SKM-1 (cell line): ENCODE measurements at regions not wholly inside any gene's neighbourhood (a gene's known extent, or its start where the extent isn't known, plus 50 kb on each side); places are given as distances from the start of the nearest gene placed in this dataset.

Experiments used
- DNase-seq: peaks from one replicate; lab custom pipeline; 2025; ENCODE audit not compliant: unreplicated experiment; lab: John Stamatoyannopoulos, UW

- DNase-seq = no peak
Measured at GRCh38 chr20:4370851-4371250, 121.8 kb upstream of the ADRA1D start.

- peak; percentile 7 for DNase-seq
Measured at GRCh38 chr20:4369798-4370124, 120.7 kb upstream of the ADRA1D start.

DNA sequence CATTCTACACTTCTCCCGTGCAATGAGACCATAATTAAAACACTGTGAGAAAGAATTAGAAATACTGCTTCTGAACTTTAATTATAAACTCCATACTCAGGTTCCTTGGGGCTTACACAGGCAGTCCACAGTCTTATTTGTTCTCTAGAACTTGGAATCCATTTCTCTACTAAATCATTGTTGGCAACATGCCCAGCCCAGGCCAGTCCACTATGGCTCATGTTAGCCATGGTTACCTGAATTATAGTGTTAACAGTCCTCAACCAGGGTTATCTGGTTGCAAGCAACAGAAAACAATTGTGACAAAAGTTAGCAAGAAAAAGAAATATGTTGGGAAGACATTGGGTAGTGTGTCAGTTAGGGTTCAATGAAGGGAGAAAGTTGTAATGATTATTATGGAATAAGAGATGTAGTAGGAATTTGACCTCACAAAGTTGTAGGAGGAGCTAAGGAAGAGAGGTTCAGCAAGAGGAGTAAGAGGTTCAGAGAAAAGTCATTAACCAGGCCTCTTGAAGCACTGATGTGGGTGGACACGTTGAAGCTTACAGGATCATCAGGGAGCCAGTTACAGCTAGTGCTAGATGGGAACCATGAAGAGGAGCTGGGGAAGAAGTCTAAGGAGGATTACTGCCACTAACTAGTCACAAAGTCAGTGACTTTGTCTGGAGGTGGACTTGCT, 120.2 kb upstream of the ADRA1D start:
- no peak for DNase-seq

GRCh38 chr20:4366076-4366475, 117.0 kb upstream of the ADRA1D start:
- no peak for DNase-seq

DNA sequence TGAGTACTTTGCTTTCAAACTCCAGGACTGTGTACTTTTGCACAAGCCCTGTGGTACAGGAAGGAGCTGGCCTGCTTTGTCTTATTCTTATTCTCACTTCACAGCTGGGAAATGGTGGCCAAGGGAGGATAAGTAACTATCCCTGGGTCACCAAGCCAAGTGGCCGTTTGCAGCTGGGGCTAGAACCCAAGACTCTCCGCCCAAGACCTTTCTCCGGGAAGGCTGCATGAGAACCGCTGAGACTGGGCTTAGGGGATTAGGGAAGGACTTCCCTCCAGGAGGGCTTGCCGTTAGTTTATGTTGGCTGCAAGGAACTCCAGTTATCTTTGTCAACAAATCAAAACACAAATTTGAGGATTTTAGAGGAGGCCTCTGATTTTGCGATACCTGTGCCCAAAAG, 109.5 kb upstream of the ADRA1D start:
- DNase-seq = no peak

DNA sequence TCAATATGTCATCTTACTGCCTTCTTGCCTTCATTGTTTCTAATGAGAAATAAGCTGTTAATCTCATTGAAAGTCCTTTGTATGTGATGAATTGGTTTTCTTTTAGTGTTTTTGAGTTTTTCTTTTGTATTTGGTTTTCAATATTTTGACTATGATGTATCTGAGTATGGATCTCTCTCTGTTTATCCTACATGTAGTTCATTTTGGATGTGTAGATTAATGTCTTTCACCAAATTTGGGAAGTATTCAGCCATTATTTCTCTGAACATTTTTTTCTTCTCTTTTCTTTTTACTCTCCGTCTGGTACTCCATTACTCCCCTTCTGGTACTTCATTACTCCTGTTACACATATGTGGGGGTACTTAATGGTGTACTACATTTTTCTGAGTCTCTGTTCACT, 103.3 kb upstream of the ADRA1D start:
- no peak for DNase-seq

GRCh38 chr20:4350096-4350495, 101.0 kb upstream of the ADRA1D start:
- DNase-seq = no peak

GRCh38 chr20:4344670-4345069, 95.6 kb upstream of the ADRA1D start:
- DNase-seq = no peak

GRCh38 chr20:4342609-4343008, 93.5 kb upstream of the ADRA1D start:
- DNase-seq = no peak

DNA sequence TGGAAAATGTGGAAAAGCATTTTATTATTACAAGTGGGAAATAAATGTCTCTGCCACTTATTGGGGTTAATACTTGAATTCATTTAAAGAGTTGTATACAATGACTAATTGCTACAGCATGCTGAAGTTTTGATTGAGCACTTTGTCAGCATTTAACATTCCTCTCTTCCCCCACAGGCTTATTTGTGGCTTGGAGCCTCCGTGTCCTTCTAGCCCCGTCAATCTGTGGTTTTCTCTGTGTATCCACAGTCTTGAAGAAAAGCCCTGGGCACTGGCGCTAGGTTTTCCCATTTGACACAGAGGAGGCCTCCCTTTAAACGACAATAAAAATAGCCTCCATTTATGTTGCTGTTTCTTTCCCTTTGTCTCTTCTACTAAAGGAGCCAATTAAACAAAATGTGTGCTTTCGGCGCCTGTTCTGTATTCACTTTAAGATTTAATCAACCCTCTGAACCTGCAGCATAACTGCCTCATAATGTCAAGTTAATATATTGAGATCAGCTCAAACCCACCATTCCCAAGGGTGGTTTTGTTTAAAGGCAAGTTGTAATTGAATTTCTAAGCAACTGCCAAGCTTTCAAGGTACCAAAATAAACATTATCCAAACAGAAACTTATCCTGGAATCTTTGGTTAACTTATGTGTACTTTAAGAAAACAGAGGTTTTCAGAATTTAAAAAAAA, 92.9 kb upstream of the ADRA1D start:
- no peak for DNase-seq

DNA sequence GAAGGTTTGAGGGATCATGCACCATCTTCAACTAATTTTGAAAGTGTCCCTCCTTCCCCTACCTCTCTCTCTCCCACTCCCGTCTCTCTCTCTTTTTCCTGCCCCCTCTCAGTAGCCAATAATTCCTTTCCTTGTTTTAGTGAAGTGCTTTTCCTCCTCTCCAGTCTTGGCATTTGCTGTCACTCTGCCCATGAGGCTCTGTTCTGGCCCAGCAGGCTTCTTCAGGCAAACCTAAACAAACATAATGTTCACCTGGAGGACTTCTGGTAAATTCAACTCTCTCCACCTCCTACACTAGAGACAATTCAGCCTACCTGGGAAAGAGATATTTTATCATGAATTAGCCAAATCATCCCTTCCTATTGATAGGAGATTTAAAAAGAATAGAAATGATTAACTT, 86.6 kb upstream of the ADRA1D start:
- DNase-seq = no peak

- no peak for DNase-seq
Measured at GRCh38 chr20:4332121-4332860, 83.2 kb upstream of the ADRA1D start.

- no peak for DNase-seq
Measured at GRCh38 chr20:4330011-4330410, 80.9 kb upstream of the ADRA1D start.

- no peak for DNase-seq
Measured at GRCh38 chr20:4329232-4329631, 80.1 kb upstream of the ADRA1D start.

DNA sequence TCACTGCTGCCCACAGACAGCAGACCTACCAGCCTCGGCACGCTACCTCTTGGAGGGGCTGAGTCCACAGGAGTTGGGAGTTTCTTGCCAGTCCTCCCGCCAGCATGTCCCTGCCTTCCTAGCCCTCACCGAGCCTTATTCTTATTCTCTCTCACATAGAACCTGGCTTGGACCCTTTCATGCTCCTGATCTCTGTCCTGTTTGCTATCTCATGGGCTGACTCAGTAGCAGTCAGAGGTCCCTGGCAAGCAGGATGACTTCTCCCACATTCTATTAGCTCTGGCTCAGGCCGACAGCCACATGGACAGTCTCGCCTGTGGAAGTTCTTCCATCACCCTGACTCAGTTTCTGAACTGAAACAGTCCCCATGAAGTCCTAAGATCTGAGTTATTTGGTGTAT, 79.5 kb upstream of the ADRA1D start:
- DNase-seq = no peak

DNA sequence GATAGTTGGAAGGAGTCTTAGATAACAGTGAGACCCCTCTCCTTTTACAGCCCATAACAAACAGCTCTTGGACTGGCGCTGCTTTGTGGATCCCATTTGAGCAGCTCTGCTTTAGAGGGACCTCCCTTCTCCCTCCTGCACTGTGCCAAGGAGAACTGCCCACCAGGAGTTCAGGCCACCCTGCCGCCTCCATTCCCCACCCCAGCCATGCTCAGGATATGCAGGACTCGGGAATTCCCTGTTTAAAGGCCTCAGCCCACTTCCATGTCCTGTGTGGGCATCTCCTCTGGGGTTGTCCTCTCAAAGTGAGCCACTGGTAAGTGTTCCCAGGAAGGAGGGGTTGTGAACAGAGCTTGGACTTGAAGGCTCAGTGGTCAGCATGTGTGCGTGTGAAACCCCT, 78.9 kb upstream of the ADRA1D start:
- DNase-seq = no peak

DNA sequence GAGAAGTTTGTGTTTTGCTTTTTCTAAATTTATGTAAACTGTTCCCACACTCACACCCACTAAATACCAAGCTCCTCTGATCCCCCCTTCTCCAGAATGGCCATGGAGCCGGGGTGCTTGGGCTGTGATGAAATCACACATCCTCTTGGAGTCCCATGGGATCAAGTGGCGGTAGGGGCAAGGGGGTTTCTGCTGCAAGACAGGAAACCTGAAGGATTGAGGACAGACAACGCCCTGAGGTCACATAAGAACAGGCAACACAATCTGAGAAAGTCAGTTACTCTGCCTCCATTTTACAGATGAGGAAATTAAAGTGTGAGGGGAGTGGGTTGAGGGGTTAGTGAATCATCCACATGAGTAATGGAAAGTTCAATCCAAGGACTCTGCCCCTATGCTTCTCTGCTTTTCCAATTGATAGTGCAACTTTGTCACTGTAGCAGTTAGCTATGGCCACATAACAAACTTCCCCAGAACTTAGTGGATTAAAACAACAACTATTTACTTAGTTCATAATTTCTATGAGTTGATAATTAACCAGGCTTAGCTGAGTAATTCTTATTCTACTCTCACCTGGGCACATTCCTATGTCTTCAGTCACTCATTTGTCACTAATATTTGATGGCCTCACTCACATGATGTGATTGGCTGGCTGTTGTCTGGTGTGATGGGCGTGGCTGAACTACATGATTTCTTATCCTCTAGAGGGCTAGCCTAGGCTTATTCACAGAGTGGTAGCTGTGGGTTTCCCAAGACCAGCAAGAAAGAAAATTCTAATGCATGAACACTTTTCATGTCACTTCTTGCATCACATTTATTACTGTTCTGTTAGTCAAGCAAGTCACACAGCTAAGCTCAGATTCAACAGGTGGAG, 77.3 kb upstream of the ADRA1D start:
- no peak for DNase-seq

DNA sequence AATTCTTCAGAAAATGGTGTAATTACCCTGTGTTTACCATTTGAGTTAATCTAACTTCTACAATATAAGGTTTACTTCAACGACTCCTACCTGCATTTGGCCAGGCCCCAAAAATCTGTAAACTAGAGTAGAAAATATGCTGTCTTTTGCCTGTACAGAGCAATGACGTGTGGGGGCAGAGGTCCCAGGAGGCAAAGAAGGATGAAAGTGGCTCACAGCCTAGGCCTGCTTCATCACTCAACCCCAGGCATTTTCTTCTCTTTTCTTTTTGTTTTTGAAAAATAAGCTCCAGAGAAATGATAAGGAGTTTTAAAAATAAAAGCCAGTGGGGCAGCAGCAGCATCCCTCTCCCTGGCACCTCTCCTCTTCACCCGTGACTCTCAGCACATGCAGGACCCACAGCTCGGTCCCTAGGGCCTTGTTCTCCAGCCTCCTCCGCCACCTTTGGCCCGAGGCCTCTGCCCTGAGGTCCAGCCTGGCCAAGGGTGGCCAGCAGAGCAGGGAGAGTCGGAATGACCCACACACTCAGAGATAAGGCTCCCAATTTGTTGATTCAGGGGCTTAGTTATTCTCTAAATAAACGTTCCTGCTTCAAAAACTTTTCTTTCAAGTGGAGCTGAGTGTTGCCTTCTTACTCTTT, 76.6 kb upstream of the ADRA1D start:
- DNase-seq = no peak

DNA sequence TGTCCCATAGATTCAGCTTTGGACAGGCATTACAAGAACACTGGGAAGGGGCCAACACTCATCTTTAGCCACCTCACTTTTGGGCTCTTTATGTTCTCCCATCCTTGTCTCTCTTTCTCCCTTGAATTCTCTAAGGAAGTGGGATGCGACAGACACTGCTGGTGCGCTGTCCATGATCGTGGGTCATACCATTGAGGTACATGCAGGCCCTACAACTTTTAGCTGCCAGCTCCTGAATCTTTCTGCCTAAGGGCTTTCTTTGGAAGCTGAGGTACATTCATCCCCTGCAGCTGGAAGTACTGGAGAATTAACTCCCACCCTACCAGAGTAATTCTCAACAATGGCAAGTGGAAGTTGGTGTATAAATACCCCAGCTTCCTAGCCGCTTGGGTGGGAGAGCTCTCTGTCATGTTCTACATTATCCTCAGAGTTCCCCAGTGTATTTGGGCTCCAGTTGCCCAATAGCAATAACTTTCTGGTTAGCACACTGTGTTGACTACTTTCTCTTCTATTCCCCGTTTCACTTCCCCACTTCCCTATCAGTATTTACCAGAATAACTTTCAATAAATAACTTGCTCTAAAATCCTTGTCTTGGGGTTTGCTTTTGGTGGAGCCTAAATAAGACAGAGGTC, 75.6 kb upstream of the ADRA1D start:
- no peak for DNase-seq

GRCh38 chr20:4322499-4322898, 73.4 kb upstream of the ADRA1D start:
- DNase-seq = no peak

- peak; percentile 16 for DNase-seq
Measured at GRCh38 chr20:4320291-4320690, 71.2 kb upstream of the ADRA1D start.
